Psoas muscle (tissue), 7 donors: ENCODE measurements at regions not wholly inside any gene's neighbourhood (a gene's known extent, or its start where the extent isn't known, plus 50 kb on each side); places are given as distances from the start of the nearest gene placed in this dataset.

Experiments
- ATAC-seq, 4 donors: fragments of 200-7000 bp; cut with Tn5 transposase; one replicate each; pipeline ENCODE4 v1.9.1; 2020; ENCODE audit warnings: moderate library complexity in 3 of 4, mild to moderate bottlenecking in 2 of 4
- DNase-seq, 2 donors: peaks; one replicate each; pipeline ENCODE4 v3.0.0-alpha.2; 2020
- H3K27ac ChIP-seq: fragments of 200-600 bp; one replicate; pipeline ENCODE4 v1.8.0; 2022
- H3K27me3 ChIP-seq, 3 donors: fragments of 200-600 bp in 1 of 3; one replicate each; pipeline versions ENCODE4 v1.6.1 to v1.8.0; 2013 to 2022; ENCODE audit warnings: low read length in 2 of 3, mild to moderate bottlenecking in 2 of 3, moderate library complexity in 1 of 3; ENCODE audit not compliant: insufficient read depth in 3 of 3
- H3K36me3 ChIP-seq, 2 donors: fragments of 200-600 bp in 1 of 2; one replicate each; pipeline versions ENCODE4 v1.6.1 to v1.8.0; 2013 to 2022; ENCODE audit warnings: low read depth in 1 of 2, mild to moderate bottlenecking in 1 of 2, moderate library complexity in 1 of 2; ENCODE audit not compliant: insufficient read depth in 1 of 2
- H3K4me1 ChIP-seq: fragments of 200-600 bp; one replicate; pipeline ENCODE4 v1.8.0; 2022
- H3K4me3 ChIP-seq: fragments of 200-600 bp; one replicate; pipeline ENCODE4 v1.8.0; 2022; ENCODE audit warnings: mild to moderate bottlenecking
- H3K9me3 ChIP-seq: fragments of 200-600 bp; one replicate; pipeline ENCODE4 v1.8.0; 2022
- WGBS, 3 donors: extraction: QIAGEN DNeasy Blood & Tissue Kit; methylation state at CpG; one replicate each; pipeline versions ENCODE4 v1.1.6 to v1.1.7; 2013; 5-methylcytosine and 5-hydroxymethylcytosine counted together
- intact Hi-C, 2 donors: fragments of 100-400 bp; cut with DNase I; formaldehyde crosslinking; loops; one replicate each; pipeline versions ENCODE4 v1.11.0 to v1.14.2; 2022
- TF ChIP-seq, protein P1 (sequence below): fragments of 200-600 bp; IDR thresholded peaks from one replicate; pipeline ENCODE4 v1.8.0; 2022; ENCODE audit warnings: antibody characterized with exemption
- donor health status: healthy with polysubstance abuse.
- donor health status: DM: no; HTN: no; CAD: no; lungs with moderate emphysema.
- donor health status: Bipolar disorder and iron deficiency.
- donor health status: healthy.
- donor health status: DM: yes; HTN: yes; CAD: no.
- donor health status: DM: no; HTN: no; CAD: no.
- donor health status: DM: yes; HTN: yes; CAD: no.

DNA sequence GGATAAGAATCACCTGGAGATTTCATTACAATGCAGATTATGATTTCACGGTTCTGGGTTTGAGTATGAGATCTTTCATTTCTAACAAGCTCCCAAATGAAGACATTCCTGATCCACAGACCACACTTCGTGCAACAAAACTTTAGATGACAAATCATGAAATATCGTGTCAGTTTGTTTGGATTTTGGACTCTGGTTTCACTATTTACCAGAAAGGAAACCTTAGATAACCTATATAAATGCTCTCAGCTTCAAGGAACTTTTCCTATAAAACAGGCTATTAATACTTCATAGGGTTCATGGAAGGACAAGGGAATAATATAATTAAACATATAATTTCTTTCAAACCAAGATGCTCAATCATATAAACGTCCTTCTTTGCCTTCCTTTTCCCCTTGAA, 930.5 kb upstream of the SLC10A2 start:
- DNase-seq (no peak), ATAC-seq (no peak)
- intact Hi-C loops, result no loop called here
- H3K27me3 ChIP-seq, result no peaks in the 10 kb centered on the region
- no peaks in the 10 kb centered on the region for H3K36me3 ChIP-seq
- WGBS, 3 donors, result 38 to 57% (median 54%) methylated on average over 4 of the region's 4 CpGs
- no peaks in the 10 kb centered on the region for H3K9me3 ChIP-seq
- H3K4me3 ChIP-seq, result no peak overlapping the region
- TF ChIP-seq, protein P1, sequence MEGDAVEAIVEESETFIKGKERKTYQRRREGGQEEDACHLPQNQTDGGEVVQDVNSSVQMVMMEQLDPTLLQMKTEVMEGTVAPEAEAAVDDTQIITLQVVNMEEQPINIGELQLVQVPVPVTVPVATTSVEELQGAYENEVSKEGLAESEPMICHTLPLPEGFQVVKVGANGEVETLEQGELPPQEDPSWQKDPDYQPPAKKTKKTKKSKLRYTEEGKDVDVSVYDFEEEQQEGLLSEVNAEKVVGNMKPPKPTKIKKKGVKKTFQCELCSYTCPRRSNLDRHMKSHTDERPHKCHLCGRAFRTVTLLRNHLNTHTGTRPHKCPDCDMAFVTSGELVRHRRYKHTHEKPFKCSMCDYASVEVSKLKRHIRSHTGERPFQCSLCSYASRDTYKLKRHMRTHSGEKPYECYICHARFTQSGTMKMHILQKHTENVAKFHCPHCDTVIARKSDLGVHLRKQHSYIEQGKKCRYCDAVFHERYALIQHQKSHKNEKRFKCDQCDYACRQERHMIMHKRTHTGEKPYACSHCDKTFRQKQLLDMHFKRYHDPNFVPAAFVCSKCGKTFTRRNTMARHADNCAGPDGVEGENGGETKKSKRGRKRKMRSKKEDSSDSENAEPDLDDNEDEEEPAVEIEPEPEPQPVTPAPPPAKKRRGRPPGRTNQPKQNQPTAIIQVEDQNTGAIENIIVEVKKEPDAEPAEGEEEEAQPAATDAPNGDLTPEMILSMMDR, result no peak
- H3K27ac ChIP-seq, result no peak overlapping the region
- H3K4me1 ChIP-seq, result peaks cover 7% of the 10 kb centered on the region

DNA sequence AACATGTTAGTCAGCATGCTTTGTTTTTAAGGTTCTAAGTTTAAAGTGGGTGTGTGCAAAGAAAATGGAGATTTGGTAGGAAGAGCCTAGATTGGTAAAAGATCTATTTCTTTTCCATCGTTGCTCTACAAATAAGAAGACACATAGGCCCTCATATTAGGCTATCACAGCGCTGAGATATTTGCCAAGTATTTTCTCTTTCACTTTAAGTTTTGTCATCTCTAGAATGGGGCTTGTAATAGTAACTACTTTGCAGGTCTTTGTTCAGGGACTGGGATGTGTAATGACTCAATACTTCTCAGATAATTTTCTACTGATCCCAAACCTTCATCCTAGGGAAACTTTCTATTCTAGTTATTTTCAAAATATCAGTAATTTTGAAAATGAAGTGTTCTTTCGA, 917.7 kb upstream of the SLC10A2 start:
- 89 to 95% (median 90%) methylated on average over 3 of the region's 3 CpGs for WGBS, 3 donors
- H3K27me3 ChIP-seq, result no peaks in the 10 kb centered on the region
- DNase-seq (no peak), ATAC-seq (no peak)
- no peak overlapping the region for H3K27ac ChIP-seq
- peaks cover 2% of the 10 kb centered on the region for H3K4me1 ChIP-seq
- no peaks in the 10 kb centered on the region for H3K36me3 ChIP-seq
- TF ChIP-seq, protein P1, result no peak
- no peaks in the 10 kb centered on the region for H3K9me3 ChIP-seq
- no peak overlapping the region for H3K4me3 ChIP-seq
- intact Hi-C loops, result no loop called here

DNA sequence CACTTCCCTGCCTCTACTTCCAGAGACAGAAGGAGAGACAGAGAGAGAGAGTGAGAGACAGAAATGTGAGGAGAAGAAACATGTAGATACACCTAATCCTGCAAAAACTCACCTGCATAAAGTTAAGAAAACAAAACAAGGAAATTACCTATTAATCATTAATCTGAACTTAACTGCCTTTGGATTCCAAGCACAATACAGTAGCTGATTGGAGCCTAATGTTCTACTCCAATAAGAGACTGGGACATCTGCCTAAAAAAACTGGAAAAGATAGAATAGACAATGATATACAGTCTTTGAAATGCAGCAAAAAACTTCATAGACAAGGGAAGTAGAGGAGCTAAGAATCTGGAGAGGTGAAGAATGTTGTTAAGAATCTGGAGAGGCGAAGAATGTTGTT, 910.2 kb upstream of the SLC10A2 start:
- ATAC-seq, result no peak
- TF ChIP-seq, protein P1, result no peak
- 88 to 93% (median 92%) methylated on average over 1 of the region's 1 CpG for WGBS, 3 donors
- intact Hi-C loops, result no loop called here
- H3K27ac ChIP-seq, result no peak overlapping the region
- H3K4me3 ChIP-seq, result no peak overlapping the region
- peaks cover 3% of the 10 kb centered on the region for H3K4me1 ChIP-seq
- no peaks in the 10 kb centered on the region for H3K27me3 ChIP-seq
- no peaks in the 10 kb centered on the region for H3K9me3 ChIP-seq
- no peaks in the 10 kb centered on the region for H3K36me3 ChIP-seq
- no peak for DNase-seq

DNA sequence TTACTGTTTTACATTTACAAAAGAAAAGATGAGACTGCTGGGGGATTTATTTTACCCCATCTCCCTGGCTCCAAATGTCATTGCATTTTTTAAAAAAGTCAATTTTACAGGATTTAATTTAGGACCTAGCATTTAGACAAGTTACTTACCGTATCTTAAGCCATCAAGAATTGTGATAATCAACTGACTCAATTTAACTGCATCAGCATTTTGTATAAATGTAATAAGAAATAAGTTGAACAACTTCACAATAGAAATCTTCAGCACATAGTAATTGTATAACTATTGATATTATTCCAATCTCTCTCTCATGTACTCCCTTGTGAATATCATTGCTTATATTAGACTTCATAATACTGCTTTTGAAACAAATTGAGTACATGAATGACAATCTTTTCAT, 907.5 kb upstream of the SLC10A2 start:
- Histone ChIP-seq H3K9me3 (no peaks in the 10 kb centered on the region), H3K4me3 (no peak overlapping the region), H3K27me3 (no peaks in the 10 kb centered on the region), H3K27ac (no peak overlapping the region), H3K36me3 (no peaks in the 10 kb centered on the region), H3K4me1 (no peaks in the 10 kb centered on the region)
- DNase-seq (no peak), ATAC-seq (no peak)
- intact Hi-C loops, result no loop called here
- 91 to 93% (median 92%) methylated on average over 1 of the region's 1 CpG for WGBS, 3 donors
- TF ChIP-seq, protein P1, result no peak

DNA sequence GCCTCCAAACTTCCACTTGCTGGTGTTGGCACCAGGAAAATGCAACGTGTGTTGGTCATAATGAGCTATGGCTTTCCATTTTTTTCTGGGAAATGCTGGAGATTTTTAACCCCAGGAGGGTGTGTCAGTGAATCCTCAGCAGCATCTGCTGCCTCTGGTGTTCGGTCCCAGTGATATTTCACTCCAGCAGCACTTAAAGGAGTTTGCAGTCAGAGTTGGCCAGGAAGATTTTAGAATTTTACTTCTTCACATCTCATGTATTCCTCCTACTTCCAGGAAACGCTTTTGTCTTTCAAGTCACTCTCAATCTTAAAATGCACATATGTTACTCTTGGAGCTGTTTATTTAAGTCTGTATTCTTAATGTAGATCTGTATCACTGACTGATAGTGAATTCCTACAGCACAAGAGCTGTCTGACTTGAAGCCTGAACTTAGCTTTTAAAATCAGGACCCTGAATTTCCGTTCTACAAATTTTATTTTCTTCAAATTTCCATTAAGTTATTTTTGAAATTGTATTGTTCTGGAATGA, 903.4 kb upstream of the SLC10A2 start:
- peaks cover 18% of the 10 kb centered on the region for H3K4me1 ChIP-seq
- H3K36me3 ChIP-seq, result no peaks in the 10 kb centered on the region
- no peak for ATAC-seq
- H3K27me3 ChIP-seq, result no peaks in the 10 kb centered on the region
- no peaks in the 10 kb centered on the region for H3K9me3 ChIP-seq
- 51 to 60% (median 59%) methylated on average over 4 of the region's 4 CpGs for WGBS, 3 donors
- TF ChIP-seq, protein P1, result no peak
- no peak overlapping the region for H3K27ac ChIP-seq
- no peak overlapping the region for H3K4me3 ChIP-seq
- DNase-seq, result no peak
- intact Hi-C loops, result no loop called here
